DOHH2 (cell line): ENCODE measurements at regions not wholly inside any gene's neighbourhood (a gene's known extent, or its start where the extent isn't known, plus 50 kb on each side); places are given as distances from the start of the nearest gene placed in this dataset.

Experiments used
- CTCF ChIP-seq: fragments of 200-600 bp; sonication (generic); IDR thresholded peaks from one replicate; pipeline ENCODE4 v1.5.1; 2014; ENCODE audit warnings: antibody characterized with exemption, mild to moderate bottlenecking, low read depth, low read length; ENCODE audit not compliant: poor library complexity, severe bottlenecking
- EZH2phosphoT487 ChIP-seq: fragments of 200-600 bp; sonication (generic); IDR thresholded peaks from 2 replicates; pipeline ENCODE4 v1.6.1; 2017; ENCODE audit warnings: borderline replicate concordance, mild to moderate bottlenecking, antibody characterized with exemption, low read length, moderate library complexity, mixed read lengths

- TF ChIP-seq CTCF = no peak
- TF ChIP-seq EZH2phosphoT487 = no peak
These were observed 114.5 kb downstream of the TMEM18 start for GRCh38 chr2:562391-563364.
